IPS-11a (cell line): ENCODE measurements at regions not wholly inside any gene's neighbourhood (a gene's known extent, or its start where the extent isn't known, plus 50 kb on each side); places are given as distances from the start of the nearest gene placed in this dataset.

Source experiments
- H3K4me3 ChIP-seq: one replicate; pipeline ENCODE4 v1.5.1; 2013; ENCODE audit warnings: low read depth, low read length, control low read depth

GRCh38 chr4:147052361-147052760 is 106.7 kb upstream of the TTC29 start:
- H3K4me3 ChIP-seq, result no peak overlapping the region

GRCh38 chr4:147054228-147054872 is 108.7 kb upstream of the TTC29 start:
- H3K4me3 ChIP-seq, result no peak overlapping the region

GRCh38 chr4:147056940-147057610 is 111.4 kb upstream of the TTC29 start:
- H3K4me3 ChIP-seq, result no peak overlapping the region

GRCh38 chr4:147057611-147058190 is 112.0 kb upstream of the TTC29 start:
- no peak overlapping the region for H3K4me3 ChIP-seq

GRCh38 chr4:147059064-147059731 is 113.5 kb upstream of the TTC29 start:
- no peak overlapping the region for H3K4me3 ChIP-seq

GRCh38 chr4:147060151-147060931 is 114.7 kb upstream of the TTC29 start:
- no peak overlapping the region for H3K4me3 ChIP-seq

GRCh38 chr4:147064856-147065255 is 119.2 kb upstream of the TTC29 start:
- H3K4me3 ChIP-seq, result no peak overlapping the region

GRCh38 chr4:147068564-147068963 is 122.9 kb upstream of the TTC29 start:
- H3K4me3 ChIP-seq, result no peak overlapping the region

- no peak overlapping the region for H3K4me3 ChIP-seq
These were observed 125.6 kb upstream of the TTC29 start for GRCh38 chr4:147071209-147071740.

- no peak overlapping the region for H3K4me3 ChIP-seq
These were observed 130.5 kb upstream of the TTC29 start for GRCh38 chr4:147076179-147076578.

- H3K4me3 ChIP-seq, result no peak overlapping the region
These were observed 131.1 kb upstream of the TTC29 start for GRCh38 chr4:147076728-147077127.

GRCh38 chr4:147078362-147078761 is 132.7 kb upstream of the TTC29 start:
- H3K4me3 ChIP-seq, result no peak overlapping the region

GRCh38 chr4:147078875-147079658 is 133.4 kb upstream of the TTC29 start:
- H3K4me3 ChIP-seq, result no peak overlapping the region

GRCh38 chr4:147084861-147085260 is 139.2 kb upstream of the TTC29 start:
- H3K4me3 ChIP-seq, result no peak overlapping the region

- no peak overlapping the region for H3K4me3 ChIP-seq
These were observed 140.1 kb upstream of the TTC29 start for GRCh38 chr4:147085781-147086180.

GRCh38 chr4:147088146-147088545 is 142.5 kb upstream of the TTC29 start:
- no peak overlapping the region for H3K4me3 ChIP-seq

GRCh38 chr4:147090486-147090885 is 144.8 kb upstream of the TTC29 start:
- H3K4me3 ChIP-seq, result no peak overlapping the region

GRCh38 chr4:147093206-147093605 is 147.5 kb upstream of the TTC29 start:
- H3K4me3 ChIP-seq, result no peak overlapping the region

GRCh38 chr4:147094238-147094637 is 148.6 kb upstream of the TTC29 start:
- no peak overlapping the region for H3K4me3 ChIP-seq
